GM19463 (cell line): ENCODE measurements at regions not wholly inside any gene's neighbourhood (a gene's known extent, or its start where the extent isn't known, plus 50 kb on each side); places are given as distances from the start of the nearest gene placed in this dataset.

Source experiments
- ATAC-seq: cut with Tn5 transposase; IDR thresholded peaks from one replicate; pipeline ENCODE4 v1.9.1; 2021; ENCODE audit warnings: mild to moderate bottlenecking, moderate library complexity; ENCODE audit not compliant: unreplicated experiment

GRCh38 chr5:51271261-51271660 is 112.0 kb upstream of the ISL1 start:
- ATAC-seq, result no peak

- ATAC-seq, result no peak
Measured at GRCh38 chr5:51273021-51273420, 110.2 kb upstream of the ISL1 start.

- no peak for ATAC-seq
Measured at GRCh38 chr5:51273871-51274270, 109.4 kb upstream of the ISL1 start.

GRCh38 chr5:51275428-51275827 is 107.8 kb upstream of the ISL1 start:
- no peak for ATAC-seq

GRCh38 chr5:51276250-51276649 is 107.0 kb upstream of the ISL1 start:
- no peak for ATAC-seq

GRCh38 chr5:51278539-51278938 is 104.7 kb upstream of the ISL1 start:
- no peak for ATAC-seq

- no peak for ATAC-seq
Measured at GRCh38 chr5:51279983-51280706, 103.1 kb upstream of the ISL1 start.

- no peak for ATAC-seq
Measured at GRCh38 chr5:51286046-51286445, 97.2 kb upstream of the ISL1 start.

GRCh38 chr5:51302343-51302742 is 80.9 kb upstream of the ISL1 start:
- ATAC-seq, result no peak

- no peak for ATAC-seq
Measured at GRCh38 chr5:51326844-51327243, 56.4 kb upstream of the ISL1 start.
